ENCODE measurements at regions not wholly inside any gene's neighbourhood (a gene's known extent, or its start where the extent isn't known, plus 50 kb on each side); places are given as distances from the start of the nearest gene placed in this dataset.

GRCh38 chr13:37450276-37450675 is 148.3 kb downstream of the POSTN start (continued):
- TF ChIP-seq CTCF (conservative IDR thresholded peaks at IDR 0.05; ENCODE audit: low read depth in 2 of 2) = no peak
- no peak for TF ChIP-seq ETS1 (IDR thresholded peaks at IDR 0.05)

GRCh38 chr13:37448153-37448552 is 150.4 kb downstream of the POSTN start:
- Mint-ChIP-seq H3K9me3 (no peaks in the 10 kb centered on the region), H3K27ac (no peak overlapping the region), H3K4me3 (no peak overlapping the region), H3K27me3 (ENCODE audit: insufficient read depth, low read depth, poor library complexity) (no peaks in the 10 kb centered on the region), H3K4me1 (no peaks in the 10 kb centered on the region), H3K36me3 (ENCODE audit: low read depth) (no peaks in the 10 kb centered on the region)
- H3K9me2 ChIP-seq (ENCODE audit: insufficient read depth) = no peaks in the 10 kb centered on the region
- no peak for ATAC-seq
- no peaks in the 10 kb centered on the region for H3K4me1 ChIP-seq (ENCODE audit: insufficient read depth)
- no peak overlapping the region for H3K4me3 ChIP-seq
- no peaks in the 10 kb centered on the region for H3F3A ChIP-seq (replicated peaks; ENCODE audit: low read depth)
- no peaks in the 10 kb centered on the region for H4K20me1 ChIP-seq (replicated peaks; ENCODE audit: insufficient read depth)
- no peaks in the 10 kb centered on the region for H3K79me2 ChIP-seq (replicated peaks; ENCODE audit: insufficient read depth)
- no peak overlapping the region for H3K27ac ChIP-seq (ENCODE audit: low read depth)
- H2AFZ ChIP-seq = no peak overlapping the region
- no peak overlapping the region for H3K4me2 ChIP-seq
- no peaks in the 10 kb centered on the region for H3K27me3 ChIP-seq (ENCODE audit: insufficient read depth)
- H3K36me3 ChIP-seq (ENCODE audit: insufficient read depth) = no peaks in the 10 kb centered on the region; the same call in 1 of the 2 replicates
- no peak for DNase-seq (ENCODE audit: low spot score)
- no peak for TF ChIP-seq CREB1 (CRISPR knock-in tag; IDR thresholded peaks at IDR 0.05; ENCODE audit: low read depth)
- no peak for TF ChIP-seq JUNB (IDR thresholded peaks at IDR 0.05; ENCODE audit: unreplicated experiment)
- TF ChIP-seq ETS1 (IDR thresholded peaks at IDR 0.05) = no peak
- no peak for TF ChIP-seq ZNF462 (CRISPR knock-in tag; IDR thresholded peaks at IDR 0.05)
- TF ChIP-seq REST (IDR thresholded peaks at IDR 0.05; ENCODE audit: unreplicated experiment) = no peak
- TF ChIP-seq CTCF (conservative IDR thresholded peaks at IDR 0.05; ENCODE audit: low read depth in 2 of 2) = no peak
- no peak for TF ChIP-seq ZNF331 (CRISPR knock-in tag; IDR thresholded peaks at IDR 0.05; ENCODE audit: low read depth)
- TF ChIP-seq ZNF114 (CRISPR knock-in tag; IDR thresholded peaks at IDR 0.05) = no peak

Data from GM23338 (cell line).